HUES6 (cell line): ENCODE measurements at regions not wholly inside any gene's neighbourhood (a gene's known extent, or its start where the extent isn't known, plus 50 kb on each side); places are given as distances from the start of the nearest gene placed in this dataset.

Source experiments
- H3K27ac ChIP-seq: 2 replicates; pipeline ENCODE4 v1.7.0; 2013; ENCODE audit warnings: low read depth, mild to moderate bottlenecking, low read length, inconsistent platforms
- H3K27me3 ChIP-seq: 2 replicates; pipeline ENCODE4 v1.6.1; 2013; ENCODE audit warnings: low read length; ENCODE audit not compliant: control insufficient read depth, insufficient read depth
- H3K36me3 ChIP-seq: 2 replicates; pipeline ENCODE4 v1.6.1; 2013; ENCODE audit warnings: low read length; ENCODE audit not compliant: control insufficient read depth, insufficient read depth
- H3K4me1 ChIP-seq: 2 replicates; pipeline ENCODE4 v1.6.1; 2013; ENCODE audit warnings: low read length; ENCODE audit not compliant: control insufficient read depth, insufficient read depth
- H3K4me3 ChIP-seq: 2 replicates; pipeline ENCODE4 v1.5.1; 2013; ENCODE audit warnings: low read depth, low read length
- H3K9ac ChIP-seq: one replicate; pipeline ENCODE4 v1.6.1; 2013; ENCODE audit warnings: mild to moderate bottlenecking, low read length
- H3K9me3 ChIP-seq: 2 replicates; pipeline ENCODE4 v1.6.1; 2013; ENCODE audit warnings: low read depth, low read length; ENCODE audit not compliant: control insufficient read depth, insufficient read depth

DNA sequence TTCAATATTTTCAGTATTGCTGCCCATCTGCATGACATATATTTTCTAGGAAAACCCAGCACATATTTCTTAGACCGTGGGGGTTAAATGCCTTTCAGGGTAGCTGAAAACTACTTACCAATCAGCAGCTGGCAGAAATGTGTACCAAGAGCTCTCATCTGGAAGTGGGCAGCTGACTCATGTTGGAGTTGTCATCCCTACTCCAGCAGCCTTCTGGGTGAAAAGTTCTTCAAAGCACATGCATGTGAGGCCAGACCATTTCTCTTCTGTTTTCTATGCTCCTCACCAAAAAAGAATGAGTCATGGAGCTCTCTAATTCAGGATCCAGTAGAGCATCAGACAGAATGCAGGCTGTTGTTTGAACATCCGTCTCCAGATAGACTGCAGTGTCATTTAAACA lies 135.5 kb downstream of the PAX1 start:
- Histone ChIP-seq H3K4me3 (no peak overlapping the region), H3K9me3 (no peaks in the 10 kb centered on the region), H3K36me3 (no peaks in the 10 kb centered on the region), H3K27me3 (no peaks in the 10 kb centered on the region), H3K27ac (no peak overlapping the region), H3K9ac (no peak overlapping the region), H3K4me1 (no peaks in the 10 kb centered on the region)

DNA sequence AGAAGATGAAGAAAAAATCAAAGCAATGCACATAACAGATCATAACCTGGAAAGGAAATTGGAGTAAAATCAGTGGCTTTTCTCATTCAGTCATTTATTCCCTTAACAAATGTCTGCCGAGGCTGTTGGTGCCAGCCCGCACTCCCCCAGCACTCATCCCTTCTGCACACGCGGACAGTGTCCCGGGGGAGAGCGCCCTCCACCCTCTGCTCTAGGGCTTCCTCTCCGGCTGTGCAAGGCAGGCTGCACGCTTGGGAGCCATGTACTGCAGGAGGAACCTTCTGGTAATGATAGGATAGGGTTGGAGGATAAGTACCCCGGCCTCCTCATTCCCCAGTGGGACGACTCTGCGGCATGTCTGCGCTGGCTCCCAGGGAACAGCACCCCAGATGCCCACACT lies 134.5 kb downstream of the PAX1 start:
- Histone ChIP-seq H3K36me3 (no peaks in the 10 kb centered on the region), H3K9ac (no peak overlapping the region), H3K27ac (no peak overlapping the region), H3K27me3 (no peaks in the 10 kb centered on the region), H3K4me1 (no peaks in the 10 kb centered on the region), H3K9me3 (no peaks in the 10 kb centered on the region), H3K4me3 (no peak overlapping the region)

DNA sequence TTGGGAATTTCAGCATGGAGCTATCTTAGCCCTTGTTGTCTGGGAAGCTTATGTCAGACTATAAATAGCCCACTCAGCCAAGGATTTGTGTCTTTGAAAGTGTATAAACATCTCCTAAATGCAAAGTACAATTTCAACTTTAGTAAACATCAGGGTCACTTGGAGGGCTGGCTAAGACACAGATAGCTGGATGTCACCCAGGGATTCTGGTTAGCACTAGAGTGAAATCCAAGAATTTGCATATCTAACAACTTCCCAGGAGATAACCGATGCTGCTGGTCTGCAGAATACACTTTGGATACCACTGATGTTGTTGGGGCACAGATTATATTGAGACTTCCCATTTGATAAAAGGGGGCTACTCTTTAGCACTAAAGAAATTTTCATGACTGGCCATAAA lies 130.9 kb downstream of the PAX1 start:
- no peak overlapping the region for H3K4me3 ChIP-seq
- H3K9ac ChIP-seq: no peak overlapping the region
- no peaks in the 10 kb centered on the region for H3K36me3 ChIP-seq
- H3K9me3 ChIP-seq: no peaks in the 10 kb centered on the region
- no peaks in the 10 kb centered on the region for H3K27me3 ChIP-seq
- no peak overlapping the region for H3K27ac ChIP-seq
- H3K4me1 ChIP-seq: no peaks in the 10 kb centered on the region

DNA sequence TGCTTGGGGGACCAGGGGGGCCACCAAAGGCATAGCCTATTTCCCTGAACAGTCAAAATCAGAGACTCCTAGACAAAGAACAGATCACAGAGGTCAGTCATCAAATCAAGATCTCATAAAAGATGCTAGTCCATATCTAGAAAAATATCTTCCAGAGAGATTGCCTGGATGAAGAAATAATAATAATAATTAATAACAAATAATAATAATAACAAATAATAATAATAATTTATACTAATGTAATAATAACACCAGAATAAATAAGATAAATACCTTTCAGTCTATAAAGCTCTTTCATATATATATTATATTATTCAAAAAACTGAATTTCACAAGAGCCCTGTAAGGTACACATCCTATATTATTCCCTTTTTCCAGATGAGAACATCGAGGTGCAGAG lies 129.6 kb downstream of the PAX1 start:
- Histone ChIP-seq H3K27ac (no peak overlapping the region), H3K9ac (no peak overlapping the region), H3K4me1 (no peaks in the 10 kb centered on the region), H3K9me3 (no peaks in the 10 kb centered on the region), H3K4me3 (no peak overlapping the region), H3K27me3 (no peaks in the 10 kb centered on the region), H3K36me3 (no peaks in the 10 kb centered on the region)

DNA sequence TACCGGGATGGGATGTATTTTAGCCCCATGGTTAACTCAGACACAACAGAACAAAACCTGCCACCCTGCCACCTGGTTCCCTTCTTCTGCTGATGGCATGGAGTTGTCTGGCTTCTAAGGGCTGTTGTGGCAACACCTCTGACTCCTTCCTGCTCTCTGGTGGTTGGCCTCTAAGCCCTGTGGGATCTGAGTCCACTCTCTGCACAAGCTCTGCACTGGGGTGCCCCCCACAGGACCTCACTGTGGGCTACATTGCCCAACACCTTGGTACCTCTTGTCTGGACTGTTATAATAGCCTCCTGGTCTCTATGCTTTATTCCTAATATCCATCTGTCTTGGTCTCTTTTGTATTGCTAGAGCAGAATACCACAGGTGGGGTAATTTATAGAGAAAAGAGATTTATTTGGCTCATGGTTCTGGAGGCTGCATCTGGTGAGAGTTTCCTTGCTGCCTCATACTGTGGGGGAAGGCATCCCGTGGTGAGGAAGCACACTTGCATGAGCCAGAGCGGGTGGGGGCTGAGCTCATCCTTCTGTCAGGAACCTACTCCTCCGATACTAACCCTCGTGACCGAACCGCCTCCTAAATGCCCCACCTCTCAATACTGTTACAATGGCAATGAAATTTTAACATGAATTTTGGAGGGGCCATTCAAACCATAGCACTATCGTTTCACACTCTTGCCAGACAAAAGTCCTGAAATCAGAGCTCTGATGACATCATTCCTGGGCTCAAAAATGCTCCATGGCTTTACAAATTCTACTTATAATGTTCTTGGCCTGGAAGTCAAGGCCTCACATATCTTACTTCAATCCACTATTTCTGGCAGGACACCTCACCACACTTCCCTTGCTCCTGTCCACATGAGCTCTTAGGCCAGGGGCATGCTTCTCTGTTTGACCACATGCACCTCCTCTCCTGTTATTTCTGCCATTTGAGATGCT lies 127.2 kb downstream of the PAX1 start:
- no peak overlapping the region for H3K9ac ChIP-seq
- no peak overlapping the region for H3K27ac ChIP-seq
- H3K27me3 ChIP-seq: no peaks in the 10 kb centered on the region
- H3K4me1 ChIP-seq: no peaks in the 10 kb centered on the region
- no peak overlapping the region for H3K4me3 ChIP-seq
- no peaks in the 10 kb centered on the region for H3K9me3 ChIP-seq
- H3K36me3 ChIP-seq: no peaks in the 10 kb centered on the region

DNA sequence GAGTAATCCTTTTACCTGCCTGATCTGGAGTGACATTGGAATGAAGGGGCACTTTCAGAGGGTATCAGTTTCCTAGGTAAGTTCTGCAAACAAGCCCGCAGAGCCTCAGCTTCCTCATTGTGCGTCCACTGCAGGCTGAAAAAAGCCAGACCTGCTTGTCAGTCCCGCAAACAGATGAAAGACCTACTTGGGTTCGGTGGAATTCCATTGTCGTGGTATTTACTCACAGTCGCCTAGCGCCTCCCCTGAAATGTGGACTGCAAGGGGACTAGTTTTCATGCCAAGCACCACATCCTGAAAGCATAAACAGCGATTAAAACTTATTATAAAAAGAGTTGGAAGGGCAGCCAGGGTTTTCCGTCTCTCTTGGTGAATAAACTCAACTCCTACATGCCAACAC lies 121.5 kb downstream of the PAX1 start:
- no peak overlapping the region for H3K27ac ChIP-seq
- H3K36me3 ChIP-seq: no peaks in the 10 kb centered on the region
- no peaks in the 10 kb centered on the region for H3K27me3 ChIP-seq
- H3K9me3 ChIP-seq: no peaks in the 10 kb centered on the region
- H3K9ac ChIP-seq: no peak overlapping the region
- no peak overlapping the region for H3K4me3 ChIP-seq
- no peaks in the 10 kb centered on the region for H3K4me1 ChIP-seq

DNA sequence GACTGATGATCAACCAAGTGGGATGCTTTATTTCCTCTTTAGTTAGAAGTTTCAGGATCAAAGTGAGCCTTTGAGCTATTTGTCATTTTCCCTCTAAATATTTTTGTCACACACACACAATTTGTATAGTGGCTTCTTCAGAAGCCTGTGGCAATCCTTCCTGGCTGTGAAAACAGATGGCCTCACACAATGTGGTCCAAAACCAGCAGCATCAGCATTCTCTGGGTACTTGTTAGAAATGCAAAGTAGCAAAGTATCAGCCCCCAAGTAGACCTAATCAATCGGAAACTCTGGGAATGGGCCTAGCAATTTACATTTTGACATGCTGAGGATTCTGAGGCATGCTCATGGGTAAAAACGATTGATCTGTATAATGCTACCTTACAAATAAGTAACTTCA lies 115.9 kb downstream of the PAX1 start:
- Histone ChIP-seq H3K9me3 (no peaks in the 10 kb centered on the region), H3K9ac (no peak overlapping the region), H3K36me3 (no peaks in the 10 kb centered on the region), H3K27me3 (no peaks in the 10 kb centered on the region), H3K4me3 (no peak overlapping the region), H3K27ac (no peak overlapping the region), H3K4me1 (peaks cover 5% of the 10 kb centered on the region; the same call in 1 of the 2 replicates)

DNA sequence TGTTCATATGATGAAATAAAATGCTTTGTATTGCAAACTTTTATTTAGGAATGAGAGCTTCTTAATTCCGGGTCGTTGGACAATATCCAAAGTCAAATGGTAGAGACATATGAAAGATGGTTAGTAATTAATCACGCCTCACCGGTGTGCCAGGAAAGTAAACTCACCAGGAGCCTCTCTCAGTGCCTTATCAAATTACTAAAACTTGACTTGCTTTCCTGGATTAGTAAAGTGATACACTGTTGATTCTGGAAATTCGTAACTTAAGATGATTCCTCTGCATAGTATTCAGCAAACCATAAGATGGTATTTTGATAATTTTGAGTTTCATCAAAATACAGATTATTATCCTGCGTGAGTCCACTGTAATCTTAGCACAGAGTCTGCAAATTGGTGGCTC lies 115.2 kb downstream of the PAX1 start:
- Histone ChIP-seq H3K4me3 (no peak overlapping the region), H3K9ac (no peak overlapping the region), H3K4me1 (peaks cover 5% of the 10 kb centered on the region; the same call in 1 of the 2 replicates), H3K36me3 (no peaks in the 10 kb centered on the region), H3K27ac (no peak overlapping the region), H3K27me3 (no peaks in the 10 kb centered on the region), H3K9me3 (no peaks in the 10 kb centered on the region)

DNA sequence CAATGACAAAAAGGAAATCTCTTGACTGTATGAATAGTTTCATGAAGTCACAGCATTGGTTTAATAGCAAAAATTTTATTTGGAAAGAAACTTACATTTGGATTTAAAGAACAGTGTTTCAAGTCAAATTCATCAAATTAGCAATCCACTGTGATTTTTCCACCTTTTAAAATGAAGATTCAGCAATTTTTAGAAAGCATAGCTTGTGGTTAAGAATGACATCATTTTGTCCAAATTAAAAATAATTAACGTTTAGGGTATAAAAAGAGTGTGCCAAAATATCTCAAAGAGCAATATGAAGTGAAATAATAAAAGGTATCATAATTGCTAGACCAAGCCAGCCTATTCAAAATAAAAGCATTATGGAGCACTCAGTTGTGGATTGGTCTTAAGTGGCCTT lies 114.6 kb downstream of the PAX1 start:
- no peak overlapping the region for H3K9ac ChIP-seq
- H3K4me3 ChIP-seq: no peak overlapping the region
- no peaks in the 10 kb centered on the region for H3K9me3 ChIP-seq
- no peaks in the 10 kb centered on the region for H3K27me3 ChIP-seq
- H3K27ac ChIP-seq: no peak overlapping the region
- no peaks in the 10 kb centered on the region for H3K36me3 ChIP-seq
- peaks cover 5% of the 10 kb centered on the region; the same call in 1 of the 2 replicates for H3K4me1 ChIP-seq

DNA sequence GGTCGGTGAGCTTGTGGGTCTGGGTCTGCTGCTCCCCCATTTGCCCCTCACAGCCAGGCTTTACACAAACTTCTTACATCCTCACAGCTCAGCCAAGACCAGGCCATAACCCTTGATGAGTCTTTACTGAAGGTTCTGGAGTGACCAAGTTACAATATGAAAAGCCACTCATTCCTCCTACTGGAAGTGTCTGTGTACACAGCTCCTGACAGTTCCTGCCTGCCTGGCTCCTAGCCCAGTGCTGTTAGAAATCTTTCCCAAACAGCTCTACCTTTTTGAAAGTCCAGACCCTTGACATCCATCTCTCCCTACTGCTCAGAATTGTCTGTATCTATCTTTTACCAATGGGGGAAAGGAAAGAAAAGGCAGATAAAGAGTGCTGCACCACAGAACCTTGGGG lies 106.9 kb downstream of the PAX1 start:
- Histone ChIP-seq H3K9me3 (no peaks in the 10 kb centered on the region), H3K36me3 (no peaks in the 10 kb centered on the region), H3K4me1 (no peaks in the 10 kb centered on the region), H3K27ac (no peak overlapping the region), H3K27me3 (peaks cover 11% of the 10 kb centered on the region), H3K4me3 (no peak overlapping the region), H3K9ac (no peak overlapping the region)

DNA sequence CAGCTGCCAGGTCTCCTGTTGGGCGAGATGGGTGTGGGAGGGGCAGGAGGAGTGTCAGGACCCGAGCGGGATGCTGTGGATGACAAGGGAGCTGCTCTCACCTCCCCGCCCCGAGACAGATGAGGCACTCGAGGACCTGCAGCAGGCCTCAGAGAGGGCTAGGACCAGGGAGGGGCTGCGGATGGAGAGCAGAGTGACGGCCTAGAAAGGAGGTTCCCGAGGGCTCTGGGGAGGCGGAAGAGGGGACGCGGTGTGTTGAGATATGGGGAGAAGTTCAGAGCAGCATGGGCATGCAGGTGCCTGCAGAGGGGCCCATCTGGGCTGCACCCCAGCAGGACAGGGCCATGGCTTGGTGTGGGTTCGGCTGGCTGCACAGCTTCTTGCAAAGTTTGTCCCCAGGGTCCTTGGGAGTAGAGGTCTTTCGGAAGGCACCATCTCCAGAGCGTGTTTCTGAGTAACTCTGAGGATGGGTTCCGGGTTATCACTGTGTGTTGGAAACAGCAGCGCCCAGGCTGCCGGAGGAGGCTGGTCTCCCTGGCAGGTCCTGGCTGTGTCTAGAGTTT lies 104.6 kb downstream of the PAX1 start:
- Histone ChIP-seq H3K9me3 (no peaks in the 10 kb centered on the region), H3K27ac (no peak overlapping the region), H3K27me3 (peaks cover 15% of the 10 kb centered on the region), H3K9ac (no peak overlapping the region), H3K36me3 (no peaks in the 10 kb centered on the region), H3K4me1 (no peaks in the 10 kb centered on the region), H3K4me3 (no peak overlapping the region)
